ENCODE measurements at regions not wholly inside any gene's neighbourhood (a gene's known extent, or its start where the extent isn't known, plus 50 kb on each side); places are given as distances from the start of the nearest gene placed in this dataset.

DNA sequence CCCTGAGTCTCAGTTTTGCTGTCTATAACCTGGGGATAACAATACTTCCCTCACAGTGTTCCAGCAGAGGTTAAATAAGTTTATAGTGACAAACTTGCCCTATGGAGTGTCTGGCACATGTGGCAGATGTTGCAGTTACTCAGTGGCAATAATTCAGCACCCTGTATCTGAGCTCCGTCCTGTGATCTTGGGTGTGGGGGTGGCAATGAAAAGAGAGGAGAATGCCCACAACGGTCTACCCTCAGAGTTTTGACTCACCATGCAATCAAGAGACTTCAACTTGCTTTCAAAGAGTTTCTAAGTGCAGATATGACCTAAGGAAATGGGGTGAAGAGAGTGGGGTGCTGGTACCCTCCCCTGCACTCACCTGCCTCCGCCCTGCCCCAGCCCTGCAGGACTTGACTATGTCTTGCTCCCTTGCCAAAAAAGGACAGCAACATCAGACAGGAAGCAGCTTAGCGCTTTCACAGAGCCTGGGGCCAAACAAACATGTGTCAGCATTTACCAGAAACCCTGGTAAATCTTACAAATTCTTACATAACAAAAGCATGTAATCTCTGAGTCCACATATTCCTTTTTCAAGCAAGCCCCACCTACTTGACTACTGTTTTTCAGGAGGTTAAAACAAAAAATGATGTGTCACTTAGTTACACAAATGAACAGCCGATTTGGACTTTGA, 185.1 kb upstream of the CAMK1G start:
- ATAC-seq (peak in 7 of 8 donors; percentile 37 to 78 (median 68)), DNase-seq (peak in 1 of 2 donors; percentile 40)
- Histone ChIP-seq H3K4me3 (no peak overlapping the region), H3K9me3 (no peaks in the 10 kb centered on the region), H3K4me1 (peaks cover 0 to 27% (median 0%) of the 10 kb centered on the region in 9 donors), H3K36me3 (no peaks in the 10 kb centered on the region), H3K27me3 (peaks cover 0 to 22% (median 13%) of the 10 kb centered on the region in 7 donors), H3K27ac (peak overlapping the region in 2 of 10 donors; percentile 28 to 75)
- WGBS, 2 donors: 60 to 63% methylated on average over 5 of the region's 5 CpGs
- intact Hi-C loops (cut with DNase I): no loop called here
- TF ChIP-seq, protein P1, sequence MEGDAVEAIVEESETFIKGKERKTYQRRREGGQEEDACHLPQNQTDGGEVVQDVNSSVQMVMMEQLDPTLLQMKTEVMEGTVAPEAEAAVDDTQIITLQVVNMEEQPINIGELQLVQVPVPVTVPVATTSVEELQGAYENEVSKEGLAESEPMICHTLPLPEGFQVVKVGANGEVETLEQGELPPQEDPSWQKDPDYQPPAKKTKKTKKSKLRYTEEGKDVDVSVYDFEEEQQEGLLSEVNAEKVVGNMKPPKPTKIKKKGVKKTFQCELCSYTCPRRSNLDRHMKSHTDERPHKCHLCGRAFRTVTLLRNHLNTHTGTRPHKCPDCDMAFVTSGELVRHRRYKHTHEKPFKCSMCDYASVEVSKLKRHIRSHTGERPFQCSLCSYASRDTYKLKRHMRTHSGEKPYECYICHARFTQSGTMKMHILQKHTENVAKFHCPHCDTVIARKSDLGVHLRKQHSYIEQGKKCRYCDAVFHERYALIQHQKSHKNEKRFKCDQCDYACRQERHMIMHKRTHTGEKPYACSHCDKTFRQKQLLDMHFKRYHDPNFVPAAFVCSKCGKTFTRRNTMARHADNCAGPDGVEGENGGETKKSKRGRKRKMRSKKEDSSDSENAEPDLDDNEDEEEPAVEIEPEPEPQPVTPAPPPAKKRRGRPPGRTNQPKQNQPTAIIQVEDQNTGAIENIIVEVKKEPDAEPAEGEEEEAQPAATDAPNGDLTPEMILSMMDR (IDR thresholded peaks at IDR 0.05): no peak

DNA sequence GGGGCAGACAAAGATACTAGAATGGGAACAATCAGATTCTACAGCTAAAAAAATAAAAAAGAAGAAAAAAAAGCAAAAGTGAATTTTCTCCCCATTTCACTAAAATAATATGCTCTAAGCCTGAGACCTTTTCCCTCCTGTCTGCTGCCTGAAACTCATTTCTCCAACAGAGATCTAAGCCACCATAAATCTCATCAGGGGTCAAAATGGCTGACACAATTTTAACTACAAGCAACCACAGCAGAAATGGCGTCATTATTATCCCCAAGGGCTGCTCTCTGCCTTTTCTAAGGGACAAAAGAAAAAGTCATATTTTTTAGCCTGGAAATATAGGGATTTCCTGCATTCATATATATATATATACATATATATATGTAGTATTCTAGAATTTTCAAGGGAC, 183.7 kb upstream of the CAMK1G start:
- intact Hi-C loops (cut with DNase I): no loop called here
- H3K27me3 ChIP-seq: peaks cover 0 to 26% (median 9%) of the 10 kb centered on the region in 7 donors
- TF ChIP-seq, protein P1 (IDR thresholded peaks at IDR 0.05): no peak
- no peak for ATAC-seq
- H3K4me3 ChIP-seq: no peak overlapping the region
- H3K36me3 ChIP-seq: no peaks in the 10 kb centered on the region
- DNase-seq: no peak
- 89 to 90% methylated on average over 1 of the region's 1 CpG for WGBS, 2 donors
- H3K9me3 ChIP-seq: no peaks in the 10 kb centered on the region
- H3K4me1 ChIP-seq: peaks cover 0 to 31% (median 0%) of the 10 kb centered on the region in 9 donors
- H3K27ac ChIP-seq: no peak overlapping the region

DNA sequence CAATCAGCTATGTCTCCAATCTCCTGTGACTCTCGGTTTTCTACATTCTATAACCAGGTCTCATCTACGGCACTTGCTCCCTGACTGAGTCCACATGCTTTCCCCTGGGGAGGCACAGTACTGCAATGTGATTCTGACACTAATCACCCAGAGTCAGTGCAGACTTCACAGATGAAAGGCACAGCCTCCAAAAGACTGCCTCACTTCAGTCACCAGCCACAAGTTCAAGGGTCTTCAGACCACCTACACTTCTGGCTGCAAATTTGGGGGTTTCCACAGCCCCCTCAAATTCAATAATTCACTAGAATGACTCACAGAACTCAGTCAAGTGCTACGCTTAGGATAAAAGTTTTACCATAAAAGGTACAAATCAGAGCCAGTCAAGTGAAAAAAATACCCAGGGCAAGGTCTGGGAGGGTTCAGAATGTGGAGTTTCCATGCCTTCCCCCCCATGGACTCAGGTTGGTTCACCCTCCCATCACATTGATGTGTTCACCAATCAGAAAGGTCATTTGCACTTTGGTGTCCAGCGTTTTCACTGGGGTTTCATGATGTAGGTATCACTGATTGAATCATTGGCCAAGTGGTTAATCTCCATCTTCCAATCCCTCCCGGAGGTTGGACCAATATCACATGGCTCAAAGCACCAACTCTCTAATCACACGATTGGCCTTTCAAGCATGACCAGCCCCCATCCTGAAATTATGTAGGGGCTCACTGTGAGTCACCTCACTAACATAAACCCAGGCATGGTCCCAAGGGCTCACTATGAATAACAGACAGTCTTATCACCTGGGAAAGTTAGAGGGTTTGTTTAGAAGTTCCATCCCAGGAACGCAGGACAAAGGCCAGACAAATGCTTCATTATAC, 182.9 kb upstream of the CAMK1G start:
- DNase-seq: no peak
- TF ChIP-seq, protein P1 (IDR thresholded peaks at IDR 0.05): no peak
- H3K9me3 ChIP-seq: no peaks in the 10 kb centered on the region
- H3K36me3 ChIP-seq: no peaks in the 10 kb centered on the region
- no peak overlapping the region for H3K4me3 ChIP-seq
- H3K4me1 ChIP-seq: peaks cover 0 to 32% (median 2%) of the 10 kb centered on the region in 9 donors
- no peak overlapping the region for H3K27ac ChIP-seq
- WGBS, 2 donors: 81 to 89% methylated on average over 7 of the region's 7 CpGs
- peaks cover 0 to 27% (median 9%) of the 10 kb centered on the region in 7 donors for H3K27me3 ChIP-seq
- ATAC-seq: no peak
- intact Hi-C loops (cut with DNase I): no loop called here

DNA sequence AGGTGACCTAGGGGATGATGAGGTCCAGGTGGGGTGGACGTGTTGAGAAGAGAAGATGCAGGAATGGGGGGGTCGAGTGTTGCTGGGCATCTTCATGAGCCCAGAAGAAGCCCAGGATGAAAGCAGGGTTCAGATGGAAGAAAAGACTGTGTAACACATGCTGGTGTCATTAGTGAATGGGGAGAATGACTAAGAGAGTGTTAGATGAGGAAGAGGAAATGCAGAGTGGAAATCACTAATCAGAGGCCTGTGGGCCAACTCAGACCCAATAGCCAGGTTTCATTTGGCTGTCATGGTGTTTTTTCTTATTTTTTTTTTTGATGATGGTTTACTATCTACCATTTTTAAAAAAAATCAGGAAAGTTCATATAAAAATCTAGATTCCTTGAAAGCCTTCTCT, 180.8 kb upstream of the CAMK1G start:
- Histone ChIP-seq H3K4me3 (no peak overlapping the region), H3K27me3 (peaks cover 0 to 27% (median 9%) of the 10 kb centered on the region in 7 donors), H3K9me3 (no peaks in the 10 kb centered on the region), H3K4me1 (peaks cover 0 to 33% (median 2%) of the 10 kb centered on the region in 9 donors), H3K36me3 (no peaks in the 10 kb centered on the region), H3K27ac (no peak overlapping the region)
- TF ChIP-seq, protein P1 (IDR thresholded peaks at IDR 0.05): no peak
- no peak for DNase-seq
- intact Hi-C loops (cut with DNase I): no loop called here
- no peak for ATAC-seq
- WGBS, 2 donors: 77 to 79% methylated on average over 2 of the region's 2 CpGs

Measured in heart right ventricle (tissue), 16 donors.